ENCODE measurements at regions not wholly inside any gene's neighbourhood (a gene's known extent, or its start where the extent isn't known, plus 50 kb on each side); places are given as distances from the start of the nearest gene placed in this dataset.
"Not testable (repeated sequence)": the region's sequence is repeated elsewhere in the genome, so short reads cannot be mapped to it uniquely, and the experiment has no call there.

DNA sequence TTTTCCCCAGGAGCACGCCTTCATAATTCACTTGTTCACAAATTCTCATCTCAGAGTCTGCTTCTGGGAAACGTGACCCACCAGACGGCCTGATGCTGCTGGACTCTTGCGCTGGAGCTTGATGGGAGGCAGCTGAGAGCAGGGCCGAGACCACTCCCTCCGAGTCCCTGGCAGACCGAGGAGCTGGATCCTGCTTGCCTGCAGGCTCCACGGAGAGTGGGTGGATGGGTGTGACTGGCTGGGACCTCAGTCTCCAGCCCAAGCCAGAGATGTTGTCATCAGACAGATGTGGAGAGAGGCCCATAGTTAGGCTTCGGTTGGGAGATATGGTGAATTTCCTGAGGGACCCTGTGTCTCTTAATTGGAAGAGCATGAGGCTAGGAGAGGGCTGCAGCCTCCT, 76.4 kb downstream of the TSN start:
- peak overlapping the region in 10 of 11 experiments; percentile 37 to 91 (median 76); a peak in 19 of 22 replicates for H3K4me2 ChIP-seq
- H3K9me3 ChIP-seq (replicated peaks in 1 of 11): no peaks in the 10 kb centered on the region
- H4K20me1 ChIP-seq: no peaks in the 10 kb centered on the region
- peak overlapping the region in 5 of 11 experiments; percentile 35 to 71 (median 61); a peak in 11 of 22 replicates for H3K27ac ChIP-seq
- H3K9ac ChIP-seq: peak overlapping the region in 3 of 11 experiments; percentile 6 to 39 (median 27); a peak in 4 of 22 replicates
- H3K36me3 ChIP-seq: no peaks in the 10 kb centered on the region
- no peaks in the 10 kb centered on the region for H3K27me3 ChIP-seq
- H3K4me3 ChIP-seq: no peak overlapping the region
- no peak for TF ChIP-seq Cebpa-rat (IDR thresholded peaks at IDR 0.05)
- H3K4me1 ChIP-seq: peaks cover 0 to 31% (median 23%) of the 10 kb centered on the region in 10 experiments; a peak in 18 of 20 replicates

GRCh38 chr2:121832412-121833357, 77.2 kb downstream of the TSN start:
- H3K4me2 ChIP-seq: peak overlapping the region; percentile 26 to 91 (median 76); a peak in 21 of 22 replicates
- no peaks in the 10 kb centered on the region for H4K20me1 ChIP-seq
- H3K4me3 ChIP-seq: no peak overlapping the region
- H3K36me3 ChIP-seq: no peaks in the 10 kb centered on the region
- no peak for TF ChIP-seq Cebpa-rat (IDR thresholded peaks at IDR 0.05)
- peak overlapping the region in 5 of 11 experiments; percentile 35 to 71 (median 61); a peak in 8 of 22 replicates for H3K27ac ChIP-seq
- peak overlapping the region in 3 of 11 experiments; percentile 6 to 39 (median 27); a peak in 2 of 22 replicates for H3K9ac ChIP-seq
- H3K27me3 ChIP-seq: no peaks in the 10 kb centered on the region
- H3K9me3 ChIP-seq (replicated peaks in 1 of 11): peaks cover 0 to under 1% (median 0%) of the 10 kb centered on the region in 11 experiments; a peak in 1 of 22 replicates
- peaks cover 0 to 31% (median 23%) of the 10 kb centered on the region in 10 experiments; a peak in 18 of 20 replicates for H3K4me1 ChIP-seq

- H3K4me2 ChIP-seq: peak overlapping the region in 7 of 11 experiments; percentile 44 to 91 (median 80); a peak in 12 of 22 replicates
- no peak overlapping the region for H3K9ac ChIP-seq
- no peak overlapping the region for H3K27ac ChIP-seq
- H3K4me1 ChIP-seq: peaks cover 0 to 31% (median 23%) of the 10 kb centered on the region in 10 experiments; a peak in 18 of 20 replicates
- no peaks in the 10 kb centered on the region for H4K20me1 ChIP-seq
- H3K4me3 ChIP-seq: no peak overlapping the region
- TF ChIP-seq Cebpa-rat (IDR thresholded peaks at IDR 0.05): no peak
- H3K9me3 ChIP-seq (replicated peaks in 1 of 11): peaks cover 0 to 5% (median 0%) of the 10 kb centered on the region in 11 experiments; a peak in 2 of 22 replicates
- H3K27me3 ChIP-seq: no peaks in the 10 kb centered on the region
- no peaks in the 10 kb centered on the region for H3K36me3 ChIP-seq
These were observed 77.9 kb downstream of the TSN start for GRCh38 chr2:121833358-121833723.

DNA sequence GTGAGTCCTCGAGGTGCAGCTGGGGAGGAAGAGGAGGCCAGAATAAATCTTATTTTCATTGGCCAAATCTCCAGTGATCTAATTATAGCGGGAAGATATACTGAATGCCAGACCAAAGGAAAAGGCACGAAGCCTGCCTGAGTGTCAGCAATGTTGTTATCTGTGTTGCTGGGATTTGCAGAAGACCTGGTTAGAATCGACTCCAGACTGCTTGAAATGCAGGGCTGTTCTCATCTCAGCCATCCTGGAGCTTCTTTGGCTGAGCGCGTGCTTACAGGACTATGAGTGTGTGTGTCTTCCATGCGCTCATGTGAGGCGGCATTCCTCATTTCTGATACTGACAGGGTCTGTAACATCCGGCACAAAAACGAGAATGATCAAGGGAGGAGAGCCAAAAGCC, 81.2 kb downstream of the TSN start:
- H3K4me1 ChIP-seq: peaks cover 0 to 22% (median 20%) of the 10 kb centered on the region in 10 experiments; a peak in 18 of 20 replicates
- no peak overlapping the region for H3K27ac ChIP-seq
- H4K20me1 ChIP-seq: no peaks in the 10 kb centered on the region
- H3K9ac ChIP-seq: no peak overlapping the region
- H3K36me3 ChIP-seq: no peaks in the 10 kb centered on the region
- H3K9me3 ChIP-seq (replicated peaks in 1 of 11): peaks cover 0 to 5% (median 0%) of the 10 kb centered on the region in 11 experiments; a peak in 2 of 22 replicates
- H3K27me3 ChIP-seq: no peaks in the 10 kb centered on the region
- H3K4me3 ChIP-seq: no peak overlapping the region
- TF ChIP-seq Cebpa-rat (IDR thresholded peaks at IDR 0.05): no peak
- no peak overlapping the region for H3K4me2 ChIP-seq

DNA sequence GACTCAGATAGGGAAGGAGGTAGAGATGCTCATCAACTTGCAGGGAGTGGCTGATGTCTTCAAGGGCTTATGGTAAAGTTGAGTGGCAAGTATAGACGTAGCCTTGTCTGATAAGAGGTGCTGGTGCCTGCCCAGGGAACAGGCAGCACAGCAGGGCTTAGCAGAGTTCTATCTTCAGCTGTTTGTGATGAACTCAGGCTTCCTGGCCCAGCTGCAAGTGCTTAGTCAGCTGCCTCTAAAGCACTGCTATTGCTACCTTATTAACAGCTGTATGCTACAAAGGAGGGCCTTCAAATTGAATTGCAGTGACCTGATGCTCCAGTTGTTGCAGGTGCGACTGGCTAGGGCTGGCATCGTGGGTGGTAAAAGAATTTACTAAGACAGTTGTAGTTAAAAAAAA, 82.1 kb downstream of the TSN start:
- H3K27me3 ChIP-seq: no peaks in the 10 kb centered on the region
- H3K4me3 ChIP-seq: no peak overlapping the region
- H3K4me1 ChIP-seq: peaks cover 0 to 12% (median 10%) of the 10 kb centered on the region in 10 experiments; a peak in 18 of 20 replicates
- no peaks in the 10 kb centered on the region for H4K20me1 ChIP-seq
- H3K4me2 ChIP-seq: no peak overlapping the region
- H3K9me3 ChIP-seq (replicated peaks in 1 of 11): peaks cover 0 to 5% (median 0%) of the 10 kb centered on the region in 11 experiments; a peak in 2 of 22 replicates
- no peak overlapping the region for H3K27ac ChIP-seq
- no peaks in the 10 kb centered on the region for H3K36me3 ChIP-seq
- no peak overlapping the region for H3K9ac ChIP-seq
- TF ChIP-seq Cebpa-rat (IDR thresholded peaks at IDR 0.05): no peak

DNA sequence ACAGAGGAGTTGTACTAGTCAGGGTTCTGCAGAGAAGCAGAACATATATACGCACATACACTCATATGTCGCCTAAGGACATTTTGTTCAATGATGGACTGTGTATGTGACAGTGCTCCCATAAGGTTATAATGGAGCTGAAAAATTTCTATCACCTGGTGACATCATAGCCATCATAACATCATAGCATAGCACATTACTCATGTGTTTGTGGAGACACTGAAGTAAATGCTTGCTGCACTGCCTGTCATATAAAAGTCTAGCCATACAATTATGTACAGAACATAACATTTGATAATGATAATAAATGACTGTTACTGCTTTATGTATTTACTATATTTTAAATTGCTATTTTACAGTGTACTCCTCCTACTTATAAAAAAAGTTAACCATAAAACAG, 83.1 kb downstream of the TSN start:
- no peak for TF ChIP-seq Cebpa-rat (IDR thresholded peaks at IDR 0.05)
- Histone ChIP-seq H3K4me3 (no peak overlapping the region), H4K20me1 (no peaks in the 10 kb centered on the region), H3K9ac (no peak overlapping the region), H3K36me3 (no peaks in the 10 kb centered on the region), H3K9me3 (replicated peaks in 1 of 11) (peaks cover 0 to 5% (median 0%) of the 10 kb centered on the region in 11 experiments; a peak in 2 of 22 replicates), H3K27me3 (no peaks in the 10 kb centered on the region), H3K4me1 (peaks cover 0 to 2% (median under 1%) of the 10 kb centered on the region in 10 experiments; a peak in 9 of 20 replicates), H3K27ac (no peak overlapping the region), H3K4me2 (no peak overlapping the region)

- peaks cover 0 to 5% (median 0%) of the 10 kb centered on the region in 11 experiments; a peak in 2 of 22 replicates for H3K9me3 ChIP-seq (replicated peaks in 1 of 11)
- H3K4me2 ChIP-seq: no peak overlapping the region
- H3K4me3 ChIP-seq: no peak overlapping the region
- H4K20me1 ChIP-seq: no peaks in the 10 kb centered on the region
- no peak overlapping the region for H3K9ac ChIP-seq
- H3K27ac ChIP-seq: no peak overlapping the region
- H3K36me3 ChIP-seq: no peaks in the 10 kb centered on the region
- H3K27me3 ChIP-seq: no peaks in the 10 kb centered on the region
- H3K4me1 ChIP-seq: no peaks in the 10 kb centered on the region
- no peak for TF ChIP-seq Cebpa-rat (IDR thresholded peaks at IDR 0.05)
These were observed 84.1 kb downstream of the TSN start for GRCh38 chr2:121839584-121839983.

DNA sequence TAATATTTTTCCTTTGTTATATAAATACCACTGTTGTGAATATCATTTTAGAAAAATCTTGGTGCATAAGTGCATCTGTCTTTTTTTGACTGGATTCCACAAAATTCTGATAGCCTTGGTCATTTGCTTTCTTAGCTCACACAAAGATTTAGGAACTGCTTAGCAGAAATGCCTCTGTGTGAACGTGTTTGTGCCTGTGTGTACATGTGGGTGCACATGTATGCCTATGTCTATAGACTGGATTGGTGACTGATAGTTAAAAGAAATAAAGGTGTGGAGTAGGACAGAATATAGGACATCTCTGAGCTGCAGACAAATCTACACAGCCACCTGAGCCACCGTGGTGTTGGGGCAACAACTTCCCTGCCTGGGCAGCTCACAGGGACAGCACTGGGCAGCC, 93.8 kb downstream of the TSN start:
- no peak overlapping the region for H3K27ac ChIP-seq
- no peak overlapping the region for H3K9ac ChIP-seq
- no peaks in the 10 kb centered on the region for H3K27me3 ChIP-seq
- TF ChIP-seq Cebpa-rat (IDR thresholded peaks at IDR 0.05): no peak
- H3K4me2 ChIP-seq: no peak overlapping the region
- H3K36me3 ChIP-seq: no peaks in the 10 kb centered on the region
- H3K9me3 ChIP-seq (replicated peaks in 1 of 11): peaks cover 7 to 18% (median 9%) of the 10 kb centered on the region in 11 experiments; a peak in 21 of 22 replicates
- no peaks in the 10 kb centered on the region for H4K20me1 ChIP-seq
- no peak overlapping the region for H3K4me3 ChIP-seq
- H3K4me1 ChIP-seq: no peaks in the 10 kb centered on the region

DNA sequence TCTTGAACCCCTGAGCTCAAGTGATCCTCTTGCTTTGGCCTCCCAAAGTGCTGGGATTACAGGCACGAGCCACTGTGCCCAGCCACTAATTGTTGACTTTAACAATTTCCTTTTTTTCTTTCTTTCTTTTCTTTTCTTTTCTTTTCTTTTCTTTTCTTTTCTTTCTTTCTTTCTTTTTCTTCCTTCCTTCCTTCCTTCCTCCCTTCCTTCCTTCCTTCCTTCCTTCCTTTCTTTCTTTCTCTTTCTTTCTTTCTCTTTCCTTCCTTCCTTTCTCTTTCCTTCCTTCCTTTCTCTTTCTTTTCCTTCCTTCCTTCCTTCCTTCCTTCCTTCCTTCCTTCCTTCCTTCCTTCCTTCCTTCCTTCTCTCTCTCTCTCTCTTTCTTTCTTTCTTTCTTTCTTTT, 97.7 kb downstream of the TSN start:
- not testable (repeated sequence) for H3K9ac ChIP-seq, H3K4me2 ChIP-seq, H3K27me3 ChIP-seq, H3K4me1 ChIP-seq, H3K36me3 ChIP-seq, H4K20me1 ChIP-seq, H3K27ac ChIP-seq, H3K4me3 ChIP-seq
- peaks cover 16 to 28% (median 23%) of the 10 kb centered on the region in 11 experiments; a peak in 21 of 22 replicates for H3K9me3 ChIP-seq (replicated peaks in 1 of 11)

Data from BLaER1 treated with 17β-estradiol and CSF1 and Interleukin-3, amounts not matched to agents 10 nM and 100 nM (cell line).